Activated T-cell treated with anti-CD3 and anti-CD28 coated beads, Interleukin-2, amount 50 U/mL, for 72 hours (primary cell): ENCODE measurements at regions not wholly inside any gene's neighbourhood (a gene's known extent, or its start where the extent isn't known, plus 50 kb on each side); places are given as distances from the start of the nearest gene placed in this dataset.

Experiments
- ATAC-seq, 2 donors: fragments of 150-1000 bp; cut with Tn5 transposase; replicated peaks in 1 of 2; 2 replicates each; pipeline ENCODE4 v1.10.0; 2021; ENCODE audit warnings: moderate library complexity in 2 of 2, mild to moderate bottlenecking in 1 of 2
- DNase-seq, 2 donors: peaks; one replicate each; pipeline ENCODE4 v3.0.0; 2021 to 2022; ENCODE audit warnings: mixed read lengths in 1 of 2
- H3K27ac Mint-ChIP-seq: one replicate; pipeline ENCODE4 v1.8.0; 2022; ENCODE audit warnings: mild to moderate bottlenecking, moderate library complexity, mixed read lengths
- H3K27me3 Mint-ChIP-seq: one replicate; pipeline ENCODE4 v1.8.0; 2022; ENCODE audit warnings: low read depth, mixed read lengths
- H3K36me3 Mint-ChIP-seq, 2 donors: one replicate each; pipeline ENCODE4 v1.8.0; 2022; ENCODE audit warnings: mixed read lengths in 2 of 2, mild to moderate bottlenecking in 1 of 2; ENCODE audit not compliant: insufficient read depth in 2 of 2
- H3K4me1 Mint-ChIP-seq: one replicate; pipeline ENCODE4 v1.8.0; 2022; ENCODE audit warnings: low read depth, mixed read lengths
- H3K4me3 Mint-ChIP-seq, 2 donors: one replicate each; pipeline ENCODE4 v1.8.0; 2022; ENCODE audit warnings: mild to moderate bottlenecking in 2 of 2, mixed read lengths in 2 of 2, moderate library complexity in 2 of 2
- H3K9me3 Mint-ChIP-seq, 2 donors: one replicate each; pipeline ENCODE4 v1.8.0; 2022; ENCODE audit warnings: mixed read lengths in 2 of 2

DNA sequence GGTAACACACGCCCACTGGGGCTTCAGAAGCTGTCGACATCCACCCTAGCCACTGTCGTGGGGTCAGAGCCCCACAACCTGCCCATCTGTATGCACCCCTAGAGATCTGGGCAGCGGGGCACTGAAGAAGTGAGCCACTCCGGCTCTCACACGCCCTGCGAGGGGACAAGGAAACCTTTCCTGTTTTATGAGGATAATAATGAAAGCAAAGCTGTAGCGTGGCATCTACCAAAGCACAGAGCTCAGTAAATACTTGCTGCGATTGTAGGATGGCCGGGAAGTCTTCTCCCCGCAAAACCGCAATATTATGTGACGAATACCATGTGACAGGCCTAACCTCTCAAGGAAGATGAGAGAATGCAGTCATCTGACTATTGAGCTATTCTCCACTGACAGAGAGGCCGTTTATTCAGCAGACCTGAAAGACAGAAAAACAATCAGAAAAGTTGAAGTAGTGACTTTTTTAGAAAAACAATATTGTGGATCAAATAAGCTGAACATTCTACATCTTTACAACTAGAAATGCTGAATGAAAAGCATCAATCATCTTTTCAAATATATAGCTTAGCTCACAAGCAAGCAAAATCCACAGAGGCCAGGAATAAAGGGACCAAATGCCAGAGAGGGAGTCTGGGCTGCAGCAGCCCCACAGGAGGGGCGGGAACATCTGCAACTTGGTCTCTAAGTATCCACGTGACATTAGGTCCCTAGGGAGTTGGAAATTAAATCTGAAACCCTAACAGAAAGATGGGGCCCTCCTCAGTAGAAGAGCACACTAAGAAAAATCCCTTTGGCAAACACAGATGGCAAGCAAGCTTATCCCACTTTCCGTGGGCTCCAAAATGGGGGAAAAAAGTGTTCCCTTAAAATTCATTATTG is 207.8 kb downstream of the TTLL2 start:
- ATAC-seq (no peak), DNase-seq (no peak)
- peaks cover 14% of the 10 kb centered on the region for H3K27me3 Mint-ChIP-seq
- no peak overlapping the region for H3K27ac Mint-ChIP-seq
- no peaks in the 10 kb centered on the region for H3K4me1 Mint-ChIP-seq
- peaks cover 1 to 4% of the 10 kb centered on the region in 2 donors for H3K36me3 Mint-ChIP-seq
- H3K4me3 Mint-ChIP-seq: no peak overlapping the region
- H3K9me3 Mint-ChIP-seq: peaks cover 0 to 4% of the 10 kb centered on the region in 2 donors

DNA sequence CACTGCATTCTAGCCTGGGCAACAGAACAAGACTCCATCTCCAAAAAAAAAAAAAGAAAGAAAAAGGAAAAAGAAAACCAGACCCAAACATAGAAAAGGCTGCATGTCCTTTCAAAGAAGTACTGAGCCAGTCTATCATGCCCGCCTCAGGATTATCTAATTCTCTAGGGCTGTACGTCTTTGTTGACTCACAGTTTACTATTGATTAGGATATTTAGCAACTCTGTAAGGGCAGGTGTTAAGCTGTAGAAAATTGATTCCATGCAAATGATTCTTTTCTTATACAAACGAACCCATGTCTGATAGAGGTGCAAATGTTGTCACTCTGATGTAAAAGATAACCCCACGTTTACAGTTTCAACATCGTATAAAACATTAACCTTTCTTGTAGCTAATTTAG is 209.0 kb downstream of the TTLL2 start:
- H3K4me3 Mint-ChIP-seq: no peak overlapping the region
- H3K4me1 Mint-ChIP-seq: no peaks in the 10 kb centered on the region
- H3K9me3 Mint-ChIP-seq: peaks cover 0 to 4% of the 10 kb centered on the region in 2 donors
- H3K36me3 Mint-ChIP-seq: peaks cover 1 to 4% of the 10 kb centered on the region in 2 donors
- DNase-seq (no peak), ATAC-seq (no peak)
- H3K27me3 Mint-ChIP-seq: peaks cover 3% of the 10 kb centered on the region
- H3K27ac Mint-ChIP-seq: no peak overlapping the region

DNA sequence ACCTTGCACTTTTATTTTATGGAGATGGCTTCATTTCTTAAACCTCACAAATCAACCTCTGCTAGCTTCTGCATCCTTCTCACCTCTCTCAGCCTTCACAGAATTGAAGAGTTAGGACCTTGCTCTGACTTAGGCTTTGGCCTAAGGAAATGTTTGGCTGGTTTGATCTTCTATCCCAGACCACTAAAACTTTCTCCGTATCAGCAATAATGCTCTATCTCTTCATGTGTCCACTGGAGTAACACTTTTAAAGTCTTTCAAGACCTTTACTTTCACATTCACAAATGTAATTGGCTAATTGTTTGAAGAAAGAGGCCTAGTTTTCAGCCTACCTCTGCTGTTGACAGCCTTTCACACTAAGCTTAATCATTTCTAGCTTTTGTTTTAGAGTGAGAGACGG is 212.9 kb downstream of the TTLL2 start:
- no peak overlapping the region for H3K27ac Mint-ChIP-seq
- no peaks in the 10 kb centered on the region for H3K27me3 Mint-ChIP-seq
- H3K4me1 Mint-ChIP-seq: no peaks in the 10 kb centered on the region
- no peak overlapping the region for H3K4me3 Mint-ChIP-seq
- DNase-seq (no peak), ATAC-seq (no peak)
- peaks cover 0 to 4% of the 10 kb centered on the region in 2 donors for H3K9me3 Mint-ChIP-seq
- H3K36me3 Mint-ChIP-seq: peaks cover 1 to 4% of the 10 kb centered on the region in 2 donors

DNA sequence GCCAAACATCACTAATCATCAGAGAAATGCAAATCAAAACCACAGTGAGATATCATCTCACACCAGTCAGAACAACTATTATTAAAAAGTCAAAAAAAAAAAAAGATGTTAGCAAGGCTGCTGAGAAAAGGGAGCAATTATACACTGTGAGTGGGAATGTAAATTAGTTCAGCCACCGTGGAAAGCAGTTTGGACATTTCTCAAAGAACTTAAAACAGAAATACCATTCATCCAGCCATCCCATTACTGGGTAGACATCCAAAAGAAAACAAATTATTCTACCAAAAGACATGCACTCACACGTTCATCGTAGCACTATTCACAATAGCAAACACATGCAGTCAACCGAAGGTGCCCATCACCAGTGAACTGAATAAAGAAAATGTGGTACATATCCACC is 213.9 kb downstream of the TTLL2 start:
- Mint-ChIP-seq H3K9me3 (peaks cover 0 to 4% of the 10 kb centered on the region in 2 donors), H3K36me3 (peaks cover 1 to 4% of the 10 kb centered on the region in 2 donors), H3K4me1 (no peaks in the 10 kb centered on the region), H3K4me3 (no peak overlapping the region), H3K27ac (no peak overlapping the region), H3K27me3 (no peaks in the 10 kb centered on the region)
- ATAC-seq: no peak
- no peak for DNase-seq

DNA sequence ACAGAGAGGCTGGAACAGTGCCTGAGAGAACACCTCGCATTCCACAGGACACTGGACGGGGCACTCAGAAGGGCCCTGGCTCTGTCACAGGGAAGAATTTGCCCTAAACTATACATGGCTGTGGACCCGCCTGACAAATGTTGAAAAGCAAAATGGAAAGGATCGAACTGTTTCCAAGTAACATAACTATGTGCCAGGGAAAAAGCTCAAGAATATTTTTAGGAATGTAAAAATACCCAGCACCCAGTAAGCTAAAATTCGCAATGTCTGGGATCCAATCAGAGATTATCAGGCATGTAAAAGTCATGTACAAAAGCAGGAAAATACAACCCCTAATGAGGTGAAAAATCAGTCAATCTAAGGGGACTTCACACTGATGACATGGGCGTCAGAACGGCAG is 215.9 kb downstream of the TTLL2 start:
- Mint-ChIP-seq H3K9me3 (peaks cover 0 to 3% of the 10 kb centered on the region in 2 donors), H3K27me3 (no peaks in the 10 kb centered on the region), H3K4me1 (no peaks in the 10 kb centered on the region), H3K36me3 (peaks cover 1 to 2% of the 10 kb centered on the region in 2 donors), H3K4me3 (no peak overlapping the region), H3K27ac (no peak overlapping the region)
- DNase-seq: no peak
- no peak for ATAC-seq

DNA sequence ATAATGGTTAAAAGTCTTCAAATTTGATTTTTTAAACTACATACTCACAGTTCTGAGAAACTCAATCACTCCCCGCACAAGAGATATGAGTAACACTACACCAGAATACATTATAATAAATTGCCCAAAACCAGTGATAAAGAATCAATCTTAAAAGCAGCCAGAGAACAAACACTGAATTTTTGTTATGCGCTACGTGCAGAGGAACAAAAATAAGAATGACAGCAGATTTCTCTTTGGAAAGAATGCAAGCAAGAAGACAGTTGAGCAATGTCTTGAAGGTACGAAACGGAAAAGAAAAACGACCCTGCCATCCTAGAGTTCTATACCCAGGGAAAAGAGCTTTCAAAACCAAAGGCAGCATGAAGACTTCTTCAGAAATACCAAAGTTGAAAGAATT is 216.7 kb downstream of the TTLL2 start:
- Mint-ChIP-seq H3K4me1 (no peaks in the 10 kb centered on the region), H3K4me3 (no peak overlapping the region)

DNA sequence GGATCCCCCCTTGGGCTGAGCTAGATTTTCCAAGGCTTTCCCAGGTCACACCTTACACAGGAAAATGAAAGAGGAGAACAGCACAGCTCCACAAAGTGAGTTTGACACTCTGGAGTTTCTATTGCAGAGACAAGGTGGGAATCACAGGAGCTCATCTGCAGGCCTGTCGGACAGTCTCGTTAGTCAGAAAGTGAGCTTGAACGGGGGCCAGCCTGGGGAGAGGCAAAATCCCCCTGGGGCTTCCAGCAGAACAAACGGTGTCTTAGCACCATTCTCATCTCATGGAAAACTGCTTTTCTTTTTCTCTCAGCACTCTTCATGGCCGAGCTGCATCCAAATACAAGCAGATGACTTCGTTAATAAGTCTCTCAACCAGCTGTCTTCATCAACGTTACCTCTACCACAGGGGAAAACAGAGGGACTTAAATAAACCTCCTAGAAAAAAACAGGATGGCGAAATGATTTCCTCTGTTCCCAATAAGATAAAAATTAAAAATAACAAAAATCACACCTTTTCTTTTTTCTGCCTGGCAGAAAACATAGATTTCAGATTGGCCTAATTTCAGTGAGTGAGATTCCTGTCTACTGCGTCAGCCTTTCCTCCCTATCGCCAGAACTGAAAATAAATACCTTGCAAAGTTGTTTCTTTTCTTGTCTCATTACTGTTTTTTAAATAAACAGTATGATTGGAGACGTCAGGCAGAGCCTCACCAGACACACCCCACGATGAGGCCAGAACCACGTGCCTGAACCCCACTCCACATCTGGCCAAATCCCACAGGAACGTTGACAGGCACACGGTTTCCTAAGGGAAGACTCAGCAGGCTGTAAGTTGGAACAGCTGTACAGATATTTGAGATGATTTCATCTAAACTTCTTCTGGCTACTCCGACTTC is 219.0 kb downstream of the TTLL2 start:
- ATAC-seq: no peak
- Mint-ChIP-seq H3K27me3 (no peaks in the 10 kb centered on the region), H3K36me3 (no peaks in the 10 kb centered on the region), H3K4me1 (no peaks in the 10 kb centered on the region), H3K4me3 (no peak overlapping the region), H3K27ac (no peak overlapping the region), H3K9me3 (no peaks in the 10 kb centered on the region)
- DNase-seq: no peak

More for the DNA sequence above, 216.7 kb downstream of the TTLL2 start:
- H3K27me3 Mint-ChIP-seq: no peaks in the 10 kb centered on the region
- H3K9me3 Mint-ChIP-seq: peaks cover 0 to under 1% of the 10 kb centered on the region in 2 donors
- ATAC-seq (no peak), DNase-seq (no peak)
- no peak overlapping the region for H3K27ac Mint-ChIP-seq
- H3K36me3 Mint-ChIP-seq: peaks cover 0 to under 1% of the 10 kb centered on the region in 2 donors

DNA sequence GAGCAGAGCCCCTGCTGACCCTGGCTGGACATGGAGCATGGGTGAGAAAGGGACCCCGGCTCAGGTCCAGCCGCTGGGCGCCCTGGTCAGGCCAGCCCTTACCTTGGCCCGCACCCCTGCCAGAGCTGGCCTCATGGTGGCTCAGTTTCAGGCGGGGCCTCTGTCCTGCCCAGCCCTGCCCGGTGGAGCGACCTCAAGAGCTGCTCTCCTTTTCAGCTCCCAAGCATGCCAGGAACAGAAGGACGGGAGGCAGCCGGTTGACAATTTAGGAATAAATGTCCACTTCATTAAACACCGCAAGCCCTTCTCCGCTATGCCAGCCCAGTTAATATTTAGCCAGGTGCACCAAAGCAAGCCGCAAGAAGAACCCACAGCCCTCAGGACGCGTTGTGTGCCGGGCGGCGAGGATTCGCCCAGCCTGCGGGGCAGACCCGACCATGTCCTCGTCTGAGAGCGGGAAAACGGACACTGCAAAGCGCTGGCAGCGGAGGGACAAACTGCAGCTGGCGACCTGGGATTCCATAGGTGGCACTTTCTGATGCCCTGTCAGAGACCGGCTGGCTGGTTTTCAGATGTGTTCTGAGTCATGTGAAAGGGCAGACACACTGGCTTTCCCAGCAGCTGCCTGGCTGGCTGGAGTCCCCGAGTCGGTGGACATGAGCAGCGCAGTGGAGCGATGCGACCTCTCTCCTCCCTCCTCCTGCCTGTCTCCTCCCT is 221.9 kb downstream of the TTLL2 start:
- no peak for ATAC-seq
- H3K27ac Mint-ChIP-seq: no peak overlapping the region

DNA sequence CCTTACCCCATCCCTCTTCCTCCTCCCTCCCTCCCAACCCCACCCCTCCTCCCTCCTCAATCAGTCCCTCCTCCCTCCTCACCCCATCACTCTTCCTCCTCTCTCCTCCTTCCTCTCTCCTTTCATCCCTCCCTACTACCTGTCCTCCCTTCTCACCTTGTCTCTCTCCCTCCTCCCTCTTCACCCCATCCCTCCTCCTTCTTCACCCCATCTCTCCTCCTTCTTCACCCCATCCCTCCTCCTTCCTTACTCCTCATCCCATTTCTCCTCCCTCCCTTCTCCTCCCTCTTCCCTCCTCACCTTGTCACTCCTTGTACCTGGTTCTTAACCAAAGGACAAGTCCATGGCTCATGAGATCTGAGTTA is 222.4 kb downstream of the TTLL2 start:
- no peaks in the 10 kb centered on the region for H3K27me3 Mint-ChIP-seq
- H3K4me3 Mint-ChIP-seq: no peak overlapping the region

More for the DNA sequence above, 221.9 kb downstream of the TTLL2 start:
- no peaks in the 10 kb centered on the region for H3K27me3 Mint-ChIP-seq
- H3K9me3 Mint-ChIP-seq: no peaks in the 10 kb centered on the region
- no peak overlapping the region for H3K4me3 Mint-ChIP-seq
- no peaks in the 10 kb centered on the region for H3K4me1 Mint-ChIP-seq
- no peaks in the 10 kb centered on the region for H3K36me3 Mint-ChIP-seq
- no peak for DNase-seq

DNA sequence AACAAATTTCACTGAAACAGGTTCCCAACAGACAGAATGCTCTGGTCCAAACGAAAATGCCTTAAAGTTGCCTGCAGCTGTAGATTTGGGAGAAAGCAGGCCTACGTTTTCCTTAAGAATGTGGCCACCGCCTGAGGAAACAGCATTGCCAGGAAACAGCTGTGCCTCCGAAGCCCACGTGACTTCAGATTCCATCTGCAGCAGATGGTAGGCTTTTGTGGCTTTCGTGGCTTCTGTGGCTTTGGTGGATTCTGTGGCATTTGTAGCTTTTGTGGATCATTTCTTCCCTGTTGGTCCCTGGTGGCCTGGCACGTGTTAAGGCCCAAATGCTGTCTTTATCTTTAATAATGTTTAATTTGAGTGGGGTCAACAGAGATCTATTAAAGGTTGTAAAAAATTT is 222.9 kb downstream of the TTLL2 start:
- no peak overlapping the region for H3K27ac Mint-ChIP-seq

More for the DNA sequence above, 222.4 kb downstream of the TTLL2 start:
- H3K27ac Mint-ChIP-seq: no peak overlapping the region
- no peaks in the 10 kb centered on the region for H3K36me3 Mint-ChIP-seq
- H3K4me1 Mint-ChIP-seq: no peaks in the 10 kb centered on the region
- no peaks in the 10 kb centered on the region for H3K9me3 Mint-ChIP-seq
- DNase-seq (no peak), ATAC-seq (no peak)

DNA sequence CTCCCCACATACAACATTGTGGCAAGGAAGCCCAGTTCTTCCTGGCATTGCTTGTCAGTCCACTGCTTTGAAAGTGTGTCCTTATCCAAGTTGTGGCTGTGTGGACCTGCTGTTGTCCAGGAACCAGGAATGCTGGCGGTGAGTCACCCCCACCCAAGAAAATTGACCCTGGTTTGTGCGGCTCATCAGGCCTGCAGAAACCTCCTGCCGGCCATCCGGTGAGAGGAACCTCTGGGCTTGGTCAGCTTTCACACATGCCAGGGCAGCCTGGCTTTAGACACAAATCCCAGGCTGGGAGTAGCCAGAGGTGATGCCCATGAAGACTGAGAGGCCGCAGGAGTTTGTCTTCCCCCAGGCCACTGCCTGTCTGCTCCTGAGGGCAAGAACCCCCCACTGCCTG is 223.6 kb downstream of the TTLL2 start:
- H3K9me3 Mint-ChIP-seq: no peaks in the 10 kb centered on the region
- H3K36me3 Mint-ChIP-seq: no peaks in the 10 kb centered on the region
- DNase-seq: no peak
- no peaks in the 10 kb centered on the region for H3K27me3 Mint-ChIP-seq
- H3K27ac Mint-ChIP-seq: no peak overlapping the region
- H3K4me1 Mint-ChIP-seq: no peaks in the 10 kb centered on the region
- no peak overlapping the region for H3K4me3 Mint-ChIP-seq
- ATAC-seq: no peak

More for the DNA sequence above, 222.9 kb downstream of the TTLL2 start:
- no peaks in the 10 kb centered on the region for H3K4me1 Mint-ChIP-seq
- no peaks in the 10 kb centered on the region for H3K27me3 Mint-ChIP-seq
- H3K9me3 Mint-ChIP-seq: no peaks in the 10 kb centered on the region
- no peak for DNase-seq
- no peak overlapping the region for H3K4me3 Mint-ChIP-seq
- ATAC-seq: no peak
- H3K36me3 Mint-ChIP-seq: no peaks in the 10 kb centered on the region

DNA sequence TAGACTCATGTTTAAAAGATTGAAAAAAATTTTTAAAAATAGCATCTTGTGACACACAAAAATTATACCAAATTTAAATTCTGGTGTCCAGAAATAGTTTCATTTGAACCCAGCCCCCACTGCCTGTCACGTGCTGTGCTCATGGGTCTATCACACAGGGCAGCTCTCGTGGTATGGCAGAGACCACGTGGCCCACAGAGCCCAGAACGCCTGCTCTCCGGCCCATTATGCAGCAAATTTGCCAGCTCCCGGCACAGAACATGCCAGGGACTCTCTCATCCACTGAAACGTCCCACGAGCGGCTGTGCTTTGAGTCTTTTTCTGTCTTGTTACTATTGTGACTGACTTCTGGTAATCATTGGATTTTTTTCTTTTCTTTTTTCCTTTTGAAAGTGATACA is 224.3 kb downstream of the TTLL2 start:
- H3K4me1 Mint-ChIP-seq: no peaks in the 10 kb centered on the region
- H3K4me3 Mint-ChIP-seq: no peak overlapping the region

More for the DNA sequence above, 224.3 kb downstream of the TTLL2 start:
- ATAC-seq (no peak), DNase-seq (no peak)
- Mint-ChIP-seq H3K9me3 (peaks cover 1% of the 10 kb centered on the region in 2 donors), H3K27ac (no peak overlapping the region), H3K27me3 (no peaks in the 10 kb centered on the region), H3K36me3 (no peaks in the 10 kb centered on the region)
